Epithelial cell of esophagus (primary cell): ENCODE measurements at regions not wholly inside any gene's neighbourhood (a gene's known extent, or its start where the extent isn't known, plus 50 kb on each side); places are given as distances from the start of the nearest gene placed in this dataset.

Source experiments
- DNase-seq: peaks from one replicate; pipeline ENCODE4 v3.0.0; 2010; ENCODE audit warnings: low read depth
- H3K4me3 ChIP-seq: 2 replicates; pipeline ENCODE4 v1.5.1; 2011; ENCODE audit warnings: mild to moderate bottlenecking, low read length, control low read depth
- TF ChIP-seq, protein P1 (sequence below): IDR thresholded peaks from 2 replicates; pipeline ENCODE4 v1.5.1; 2011; ENCODE audit warnings: low read depth, mild to moderate bottlenecking, low read length, control low read depth, inconsistent platforms; ENCODE audit not compliant: insufficient read depth; ENCODE audit errors: missing control alignments

DNA sequence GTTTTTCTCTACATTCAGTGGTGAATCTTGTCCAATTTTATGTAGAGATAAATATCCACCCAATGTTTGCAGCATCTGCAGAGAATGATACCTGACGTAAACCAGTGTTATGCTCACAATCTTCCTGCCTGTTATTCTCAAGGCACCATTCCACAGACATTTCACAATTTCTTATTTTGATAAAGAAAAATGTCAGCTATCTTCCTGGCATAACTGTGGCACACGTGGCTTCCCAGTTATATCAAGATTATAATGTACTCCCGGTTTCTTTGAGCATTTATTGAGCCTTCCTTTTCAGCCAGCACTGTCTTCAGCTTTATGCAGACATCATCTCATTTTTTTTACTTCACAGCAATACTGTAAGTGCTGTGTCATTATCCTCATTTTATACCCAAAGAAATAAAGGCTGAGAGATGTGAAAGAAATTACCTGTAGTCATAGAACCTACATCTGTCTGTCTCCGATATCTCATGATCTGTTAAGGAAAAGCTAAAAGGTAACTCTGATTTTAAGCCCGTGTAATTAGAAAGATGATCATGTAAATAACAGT, 1300.8 kb upstream of the TENM3 start:
- H3K4me3 ChIP-seq: no peak overlapping the region
- DNase-seq: no peak
- TF ChIP-seq, protein P1, sequence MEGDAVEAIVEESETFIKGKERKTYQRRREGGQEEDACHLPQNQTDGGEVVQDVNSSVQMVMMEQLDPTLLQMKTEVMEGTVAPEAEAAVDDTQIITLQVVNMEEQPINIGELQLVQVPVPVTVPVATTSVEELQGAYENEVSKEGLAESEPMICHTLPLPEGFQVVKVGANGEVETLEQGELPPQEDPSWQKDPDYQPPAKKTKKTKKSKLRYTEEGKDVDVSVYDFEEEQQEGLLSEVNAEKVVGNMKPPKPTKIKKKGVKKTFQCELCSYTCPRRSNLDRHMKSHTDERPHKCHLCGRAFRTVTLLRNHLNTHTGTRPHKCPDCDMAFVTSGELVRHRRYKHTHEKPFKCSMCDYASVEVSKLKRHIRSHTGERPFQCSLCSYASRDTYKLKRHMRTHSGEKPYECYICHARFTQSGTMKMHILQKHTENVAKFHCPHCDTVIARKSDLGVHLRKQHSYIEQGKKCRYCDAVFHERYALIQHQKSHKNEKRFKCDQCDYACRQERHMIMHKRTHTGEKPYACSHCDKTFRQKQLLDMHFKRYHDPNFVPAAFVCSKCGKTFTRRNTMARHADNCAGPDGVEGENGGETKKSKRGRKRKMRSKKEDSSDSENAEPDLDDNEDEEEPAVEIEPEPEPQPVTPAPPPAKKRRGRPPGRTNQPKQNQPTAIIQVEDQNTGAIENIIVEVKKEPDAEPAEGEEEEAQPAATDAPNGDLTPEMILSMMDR: no peak

DNA sequence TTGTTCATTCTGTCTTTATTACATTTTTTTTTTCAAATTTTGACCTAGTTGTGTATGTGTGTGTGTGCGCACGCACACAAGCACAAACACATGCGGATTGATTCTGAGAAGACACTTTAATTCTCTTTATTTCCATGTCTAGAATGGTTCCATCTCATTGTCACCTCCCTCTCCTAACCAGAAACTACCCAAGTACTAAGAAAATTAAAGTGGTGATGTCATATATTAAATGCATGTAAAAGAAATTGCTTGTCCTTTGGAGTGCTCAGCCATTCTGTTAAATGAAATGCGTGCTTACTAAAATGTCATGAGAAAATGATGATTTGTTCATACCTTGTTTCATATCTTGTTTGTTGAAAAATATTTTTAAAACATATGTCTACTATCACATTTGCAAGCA, 1297.0 kb upstream of the TENM3 start:
- TF ChIP-seq, protein P1: no peak
- DNase-seq: no peak
- H3K4me3 ChIP-seq: no peak overlapping the region

DNA sequence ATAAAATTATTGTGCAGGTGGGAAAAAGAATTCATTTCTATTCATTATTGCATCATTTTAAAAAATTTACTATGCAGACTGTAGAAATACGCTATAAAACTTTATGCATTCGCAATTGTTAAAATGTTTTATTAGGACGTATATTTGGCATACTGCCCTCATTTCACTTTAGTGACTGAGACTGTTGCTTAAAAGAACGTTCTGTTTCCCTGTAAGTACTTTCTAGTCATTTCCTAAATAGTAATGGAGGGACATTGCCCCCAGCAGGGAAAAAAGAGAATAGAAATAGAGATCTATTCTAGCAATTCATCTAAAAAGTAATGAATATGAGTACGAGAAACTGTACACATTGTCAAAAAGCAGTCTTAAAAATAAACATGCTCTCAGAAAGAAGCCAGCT, 1295.8 kb upstream of the TENM3 start:
- TF ChIP-seq, protein P1: no peak
- DNase-seq: peak; percentile 44
- H3K4me3 ChIP-seq: no peak overlapping the region

DNA sequence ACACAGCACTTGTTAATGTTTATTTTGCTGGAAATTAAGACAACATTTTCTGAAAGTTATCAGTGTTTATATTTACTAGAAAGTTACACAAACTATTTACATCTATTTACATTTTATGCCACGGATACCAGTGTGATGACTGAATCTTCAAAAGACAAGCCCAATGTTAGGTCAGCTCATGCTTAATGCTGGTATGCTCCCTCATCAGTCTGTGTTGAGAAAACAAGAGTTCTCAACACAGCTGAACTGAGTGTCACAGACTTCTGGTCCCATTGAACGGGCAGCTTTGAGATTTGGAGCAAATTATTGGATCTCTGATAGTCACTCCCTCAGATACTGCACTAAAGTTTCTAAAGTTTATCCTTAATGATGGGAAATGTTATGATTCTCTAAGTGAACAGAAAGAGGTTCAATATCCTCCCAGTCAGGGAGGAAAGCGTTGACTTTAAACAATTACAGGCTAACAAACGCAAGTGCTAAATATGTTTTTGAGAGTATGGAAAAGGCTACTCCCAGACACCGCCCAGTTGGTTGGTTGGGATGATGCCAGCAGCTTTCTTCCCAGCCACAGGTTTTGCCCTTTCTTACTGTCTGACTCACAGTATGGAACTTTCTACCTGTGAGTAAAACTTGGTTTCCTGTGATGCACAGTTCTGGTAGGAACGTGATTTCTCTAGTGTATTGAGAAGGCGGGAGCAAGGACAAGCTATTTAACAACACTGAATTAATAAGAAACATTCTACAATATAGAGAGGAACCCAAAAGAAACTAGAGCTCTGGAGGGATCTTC, 1293.6 kb upstream of the TENM3 start:
- H3K4me3 ChIP-seq: no peak overlapping the region
- TF ChIP-seq, protein P1: no peak
- DNase-seq: peak; percentile 94

DNA sequence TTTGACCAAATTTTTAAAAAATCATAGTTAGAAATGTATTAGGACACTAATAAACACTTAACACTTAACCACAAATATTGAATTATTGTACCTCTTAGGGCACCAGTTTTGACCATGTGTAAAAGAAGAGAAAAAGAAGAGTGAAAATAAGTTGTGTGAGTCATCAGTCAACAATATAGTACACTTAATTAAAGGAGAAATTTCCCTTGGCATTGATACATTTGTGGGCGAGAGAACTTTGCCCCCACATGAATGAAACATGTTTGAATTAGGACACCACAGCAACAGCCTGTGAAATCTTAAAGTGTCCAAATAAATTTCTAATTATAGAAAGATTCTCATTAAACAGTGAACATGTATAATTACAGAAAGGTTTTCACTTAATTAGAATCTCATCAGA, 1292.8 kb upstream of the TENM3 start:
- TF ChIP-seq, protein P1: no peak
- peak; percentile 39 for DNase-seq
- no peak overlapping the region for H3K4me3 ChIP-seq

DNA sequence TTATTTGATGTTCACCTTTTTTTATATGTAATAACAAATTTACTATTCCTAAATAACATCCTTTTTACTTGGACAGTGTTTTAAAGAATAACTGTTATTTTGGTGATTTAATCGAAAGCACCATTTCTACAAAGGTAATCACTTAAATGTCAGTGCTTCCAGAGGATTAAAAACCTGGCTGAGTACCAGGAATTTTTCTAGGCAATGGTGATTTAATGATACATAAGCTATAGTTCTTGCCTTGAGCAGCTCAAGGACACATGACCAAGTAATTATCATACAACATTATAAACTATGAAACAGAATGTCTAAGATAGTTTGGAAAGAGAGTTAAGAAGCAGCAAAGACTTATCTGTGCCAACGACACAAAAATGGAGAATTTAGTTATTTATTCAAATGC, 1291.9 kb upstream of the TENM3 start:
- H3K4me3 ChIP-seq: no peak overlapping the region
- TF ChIP-seq, protein P1: no peak
- DNase-seq: no peak

DNA sequence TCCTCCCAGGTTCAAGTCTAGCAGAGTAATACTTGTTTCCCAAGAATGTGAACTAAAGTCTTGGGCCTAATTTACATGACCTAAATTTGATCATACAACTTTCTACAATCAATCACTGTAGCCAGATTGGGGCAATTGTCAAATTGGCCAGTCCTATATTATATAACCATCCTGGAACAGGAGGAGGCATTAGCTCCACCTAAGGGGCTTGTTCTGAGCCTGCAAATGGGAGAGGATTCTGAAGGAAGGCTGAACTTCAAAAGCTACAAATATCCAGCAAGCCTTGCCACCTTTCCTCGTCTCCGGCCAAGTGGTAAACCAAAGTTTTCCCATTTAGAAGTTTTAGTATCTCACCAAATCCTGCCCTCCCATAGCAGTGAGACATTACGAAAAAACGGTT, 1289.6 kb upstream of the TENM3 start:
- no peak overlapping the region for H3K4me3 ChIP-seq
- TF ChIP-seq, protein P1: peak; percentile 45
- peak; percentile 24 for DNase-seq
